SU-DHL-6 (cell line): ENCODE measurements at regions not wholly inside any gene's neighbourhood (a gene's known extent, or its start where the extent isn't known, plus 50 kb on each side); places are given as distances from the start of the nearest gene placed in this dataset.

Source experiments
- EZH2phosphoT487 ChIP-seq: fragments of 200-600 bp; sonication (generic), shearing (Covaris generic); conservative IDR thresholded peaks from 2 replicates; pipeline ENCODE4 v1.6.1; 2018; ENCODE audit warnings: mild to moderate bottlenecking, antibody characterized with exemption, low read length, moderate library complexity, mixed read lengths
- TF ChIP-seq, protein P1 (sequence below): fragments of 200-600 bp; sonication (generic); IDR thresholded peaks from one replicate; pipeline ENCODE4 v1.5.1; 2017; ENCODE audit warnings: antibody characterized with exemption, mild to moderate bottlenecking, low read length, moderate library complexity; ENCODE audit not compliant: insufficient read depth, poor library complexity, severe bottlenecking

DNA sequence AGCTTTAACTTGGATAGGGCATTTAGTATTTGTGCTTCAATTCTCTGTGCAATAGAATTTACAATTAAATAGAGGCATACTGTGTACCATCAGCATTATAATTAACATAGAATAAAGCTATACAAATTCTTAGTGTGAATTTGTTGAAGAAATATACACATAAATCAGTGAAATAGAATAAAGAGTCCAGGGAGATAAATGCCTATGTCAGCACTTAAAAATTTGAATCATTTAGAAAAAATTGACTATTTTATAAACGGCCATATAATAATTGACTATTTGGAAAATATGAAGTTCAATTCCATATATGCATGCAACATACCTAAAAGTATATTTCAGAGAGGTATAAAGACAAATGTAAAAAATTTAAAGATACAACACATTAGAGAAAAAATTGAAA, 348.7 kb downstream of the NR4A2 start:
- TF ChIP-seq, protein P1, sequence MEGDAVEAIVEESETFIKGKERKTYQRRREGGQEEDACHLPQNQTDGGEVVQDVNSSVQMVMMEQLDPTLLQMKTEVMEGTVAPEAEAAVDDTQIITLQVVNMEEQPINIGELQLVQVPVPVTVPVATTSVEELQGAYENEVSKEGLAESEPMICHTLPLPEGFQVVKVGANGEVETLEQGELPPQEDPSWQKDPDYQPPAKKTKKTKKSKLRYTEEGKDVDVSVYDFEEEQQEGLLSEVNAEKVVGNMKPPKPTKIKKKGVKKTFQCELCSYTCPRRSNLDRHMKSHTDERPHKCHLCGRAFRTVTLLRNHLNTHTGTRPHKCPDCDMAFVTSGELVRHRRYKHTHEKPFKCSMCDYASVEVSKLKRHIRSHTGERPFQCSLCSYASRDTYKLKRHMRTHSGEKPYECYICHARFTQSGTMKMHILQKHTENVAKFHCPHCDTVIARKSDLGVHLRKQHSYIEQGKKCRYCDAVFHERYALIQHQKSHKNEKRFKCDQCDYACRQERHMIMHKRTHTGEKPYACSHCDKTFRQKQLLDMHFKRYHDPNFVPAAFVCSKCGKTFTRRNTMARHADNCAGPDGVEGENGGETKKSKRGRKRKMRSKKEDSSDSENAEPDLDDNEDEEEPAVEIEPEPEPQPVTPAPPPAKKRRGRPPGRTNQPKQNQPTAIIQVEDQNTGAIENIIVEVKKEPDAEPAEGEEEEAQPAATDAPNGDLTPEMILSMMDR: no peak
- no peak for TF ChIP-seq EZH2phosphoT487
